SW480 (cell line): ENCODE measurements at regions not wholly inside any gene's neighbourhood (a gene's known extent, or its start where the extent isn't known, plus 50 kb on each side); places are given as distances from the start of the nearest gene placed in this dataset.
"Not testable (repeated sequence)": the region's sequence is repeated elsewhere in the genome, so short reads cannot be mapped to it uniquely, and the experiment has no call there.

Source experiments
- DNase-seq: peaks from one replicate; pipeline ENCODE4 v3.0.0-alpha.2; 2016; ENCODE audit warnings: low spot score

DNA sequence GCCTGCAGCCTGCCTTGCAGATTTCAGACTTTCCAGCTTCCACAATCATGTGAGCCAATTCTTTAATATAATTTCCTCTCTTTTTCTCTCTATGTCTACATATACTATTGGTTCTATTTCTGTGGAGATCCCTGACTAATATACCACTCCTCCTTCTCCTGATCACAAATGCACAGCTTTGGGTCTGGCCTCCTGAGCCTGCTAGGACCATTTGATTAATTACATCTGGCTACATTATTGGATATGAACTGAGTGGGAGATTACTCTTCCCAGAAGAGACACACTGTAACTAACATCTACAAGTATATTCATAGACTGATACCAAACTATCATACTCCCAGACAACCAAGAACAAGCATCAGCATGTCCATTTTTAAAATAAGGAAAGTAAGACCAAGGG is 188.9 kb upstream of the LMCD1 start:
- DNase-seq = no peak

GRCh38 chr3:8313560-8314267 is 187.9 kb upstream of the LMCD1 start:
- no peak for DNase-seq

DNA sequence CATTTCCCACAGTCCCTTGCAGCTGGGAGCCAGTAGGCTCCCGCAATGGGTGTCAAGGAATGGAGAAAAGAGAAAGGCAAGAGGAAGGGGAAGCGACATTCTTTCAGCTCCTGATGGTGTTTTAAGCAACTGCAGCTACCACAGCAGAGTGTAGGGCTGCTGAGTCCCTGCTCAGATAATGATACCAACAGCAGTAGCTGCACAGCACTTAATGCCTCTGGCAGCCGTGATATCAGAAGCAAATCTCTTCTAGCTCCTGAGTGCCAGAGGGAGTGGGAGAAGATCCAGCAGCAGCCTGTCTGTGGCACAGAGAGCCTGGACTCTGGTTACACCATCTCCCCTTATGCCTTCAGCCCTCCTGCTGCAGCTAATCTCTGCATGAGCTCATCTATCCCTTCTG is 186.1 kb upstream of the LMCD1 start:
- not testable (repeated sequence) for DNase-seq

DNA sequence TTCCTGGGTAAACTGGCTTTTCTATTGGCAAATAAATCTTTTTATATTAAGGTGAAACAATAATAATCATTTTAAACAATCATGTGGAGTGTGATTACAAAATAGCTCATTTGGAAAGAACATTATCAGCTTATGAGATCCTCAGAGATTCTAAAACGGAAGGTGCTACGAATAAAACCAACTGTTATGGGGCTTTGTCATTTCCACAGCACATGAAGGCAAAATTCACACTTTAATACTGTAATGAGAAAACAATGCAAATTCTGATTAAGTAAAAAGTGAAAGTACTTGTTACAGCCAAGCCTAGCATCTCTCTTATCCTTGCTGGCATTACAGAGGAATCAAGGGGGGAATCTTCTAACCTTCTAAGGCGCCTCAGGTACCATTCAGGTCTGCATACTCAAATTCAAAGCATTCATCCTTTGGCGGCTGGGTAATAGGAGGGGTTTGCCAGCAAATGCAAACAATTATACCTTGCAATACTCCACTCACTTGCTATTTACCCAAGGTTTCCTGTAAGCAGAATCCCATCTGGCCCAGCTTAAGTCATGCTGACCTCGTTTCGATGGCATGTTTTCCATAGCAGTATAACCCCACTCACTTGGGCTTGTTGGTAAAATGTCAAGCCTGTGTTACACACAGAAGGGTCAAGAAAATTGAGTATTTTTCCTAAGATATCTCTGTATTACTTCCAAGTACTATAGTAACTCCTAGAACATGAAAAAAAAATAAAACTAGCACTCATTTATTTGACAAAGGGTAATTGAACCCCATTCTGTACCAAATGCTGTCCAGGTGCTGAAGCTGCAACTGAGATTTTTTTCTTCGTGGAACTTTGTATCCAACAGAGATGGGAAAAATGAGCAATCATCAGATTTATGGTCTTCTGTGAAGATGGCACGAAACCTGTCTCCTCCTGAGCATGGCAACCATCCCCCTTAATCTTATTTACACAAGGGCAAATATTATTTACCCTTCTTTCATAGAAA is 183.7 kb upstream of the LMCD1 start:
- DNase-seq = no peak

DNA sequence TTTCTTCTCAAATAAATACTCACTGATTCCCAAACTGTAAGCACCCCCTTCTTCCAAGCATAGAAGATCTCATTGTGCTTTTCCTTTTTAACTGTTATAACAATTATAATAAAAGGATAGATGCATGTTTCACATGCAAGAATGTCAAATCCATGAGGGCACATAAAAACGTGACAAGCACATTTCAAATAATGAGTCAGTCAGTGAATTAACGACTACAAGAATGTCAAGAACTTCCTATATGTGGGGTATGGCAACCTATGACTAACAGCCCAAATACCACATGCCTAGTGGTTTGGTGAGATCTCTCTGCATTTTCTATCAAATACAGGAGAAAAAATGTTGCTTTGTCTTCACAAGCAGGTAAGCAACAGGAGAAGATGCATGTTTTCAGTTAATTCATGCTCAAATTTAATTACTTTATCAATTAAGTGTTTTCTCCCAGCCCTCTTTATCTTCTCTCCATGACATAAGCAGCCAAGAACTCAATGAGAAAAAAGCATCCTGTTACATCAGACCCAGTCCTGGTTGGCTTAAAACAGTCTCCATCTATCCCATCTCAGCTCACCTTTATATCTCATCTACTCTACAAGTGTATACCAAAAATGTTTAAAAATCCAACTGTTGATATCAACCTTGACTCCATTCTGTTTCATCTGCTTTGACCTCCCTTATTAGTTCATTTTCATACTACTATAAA is 181.5 kb upstream of the LMCD1 start:
- DNase-seq = peak; percentile 71

GRCh38 chr3:8320711-8321458 is 180.7 kb upstream of the LMCD1 start:
- no peak for DNase-seq

- peak; percentile 28 for DNase-seq
Measured at GRCh38 chr3:8324747-8325146, 176.9 kb upstream of the LMCD1 start.

DNA sequence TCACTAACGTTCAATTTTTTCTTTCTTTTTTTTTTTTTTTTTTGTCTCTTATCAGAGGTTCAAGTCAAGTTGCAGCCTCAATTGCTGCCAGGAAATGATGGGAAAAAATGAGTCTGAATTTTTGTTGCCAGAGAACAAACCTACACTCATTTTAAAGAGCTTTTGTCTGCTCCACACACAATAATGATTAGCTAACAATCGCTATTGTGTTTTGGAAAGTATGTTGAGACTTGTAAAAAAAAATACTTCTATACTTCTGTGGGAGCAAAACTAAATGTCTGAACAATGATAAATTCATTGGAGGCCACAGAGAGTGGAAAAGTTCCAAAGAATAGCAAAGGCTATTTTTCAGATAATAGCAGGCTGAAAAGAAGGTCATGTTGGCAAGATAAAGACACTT is 176.3 kb upstream of the LMCD1 start:
- no peak for DNase-seq

- not testable (repeated sequence) for DNase-seq
Measured at GRCh38 chr3:8325833-8326232, 175.8 kb upstream of the LMCD1 start.

- DNase-seq = no peak
Measured at GRCh38 chr3:8327739-8328138, 173.9 kb upstream of the LMCD1 start.

GRCh38 chr3:8328967-8329366 is 172.7 kb upstream of the LMCD1 start:
- no peak for DNase-seq

- no peak for DNase-seq
Measured at GRCh38 chr3:8329598-8329997, 172.0 kb upstream of the LMCD1 start.

DNA sequence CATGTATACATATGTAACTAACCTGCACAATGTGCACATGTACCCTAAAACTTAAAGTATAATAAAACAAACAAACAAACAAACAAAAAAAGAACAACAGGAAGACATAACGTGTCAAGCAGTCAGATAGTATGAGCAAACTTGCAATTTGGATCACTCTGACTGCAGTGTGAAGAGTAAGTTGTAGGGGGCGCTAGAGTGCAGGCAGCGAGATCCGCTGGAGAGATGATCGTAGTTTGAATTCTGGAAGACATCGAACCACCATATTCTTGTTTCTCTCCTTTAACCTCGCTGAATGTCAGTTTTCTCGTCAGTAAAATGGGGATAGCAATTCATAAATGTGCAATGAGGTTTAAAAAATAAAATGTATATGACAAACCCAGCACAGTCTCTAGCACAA is 165.2 kb upstream of the LMCD1 start:
- no peak for DNase-seq

- no peak for DNase-seq
Measured at GRCh38 chr3:8338424-8338823, 163.2 kb upstream of the LMCD1 start.

DNA sequence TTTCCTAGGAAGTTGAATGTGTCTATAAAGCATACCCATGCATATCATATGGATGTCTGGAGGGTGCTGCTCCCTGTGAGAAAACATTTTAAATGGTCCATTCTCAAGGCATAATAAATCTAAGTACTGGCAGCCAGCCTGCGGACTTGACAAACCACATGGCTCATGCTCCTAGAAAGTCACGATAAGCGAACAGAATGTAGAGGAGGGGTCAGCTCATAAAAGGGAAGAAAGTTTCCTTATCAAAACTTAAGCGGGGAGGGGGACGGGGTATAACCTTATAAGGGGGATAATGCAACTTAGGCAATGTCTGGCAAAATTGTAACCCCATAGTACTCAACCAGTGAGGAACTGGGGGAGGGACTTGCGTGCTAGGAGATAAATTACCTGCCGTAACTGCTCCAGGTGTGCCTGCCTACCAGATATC is 159.8 kb upstream of the LMCD1 start:
- no peak for DNase-seq

DNA sequence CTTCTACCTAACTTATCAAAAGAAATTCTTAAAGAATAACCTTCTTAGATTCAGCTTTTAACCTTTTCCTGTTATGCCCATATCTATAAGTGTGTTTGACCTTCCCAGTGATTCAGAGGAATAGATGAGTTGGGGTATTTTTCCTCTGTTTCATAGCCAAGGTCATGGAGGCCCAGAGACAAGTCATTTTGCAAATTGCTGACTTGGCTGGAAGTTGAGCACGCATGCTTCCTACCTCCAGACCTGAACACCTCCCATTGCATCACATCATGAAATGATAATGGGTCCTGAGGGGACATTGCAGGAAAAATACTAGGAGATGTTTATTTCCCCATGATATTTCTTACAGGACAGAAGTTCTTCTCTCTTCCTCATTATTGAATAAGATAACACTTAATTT is 158.6 kb upstream of the LMCD1 start:
- DNase-seq = no peak

- DNase-seq = peak; percentile 5
Measured at GRCh38 chr3:8345398-8345797, 156.2 kb upstream of the LMCD1 start.

DNA sequence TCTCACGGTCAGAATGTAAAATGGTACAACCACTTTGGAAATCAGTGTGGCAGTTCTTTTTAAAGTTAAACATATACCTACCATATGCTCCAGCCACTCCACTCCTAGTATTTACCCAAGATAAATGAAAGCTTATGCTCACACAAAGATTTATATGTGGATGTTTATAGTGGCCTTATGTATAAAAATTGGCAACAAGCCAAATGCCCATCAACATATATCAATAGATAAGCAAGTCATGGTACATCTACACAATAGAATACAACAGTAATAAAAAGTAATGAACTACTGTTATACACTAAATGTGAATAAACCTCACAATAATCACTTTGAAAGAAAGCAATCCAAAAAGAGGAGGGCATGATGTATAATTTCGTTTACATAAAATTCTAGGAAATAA is 153.5 kb upstream of the LMCD1 start:
- DNase-seq = no peak

DNA sequence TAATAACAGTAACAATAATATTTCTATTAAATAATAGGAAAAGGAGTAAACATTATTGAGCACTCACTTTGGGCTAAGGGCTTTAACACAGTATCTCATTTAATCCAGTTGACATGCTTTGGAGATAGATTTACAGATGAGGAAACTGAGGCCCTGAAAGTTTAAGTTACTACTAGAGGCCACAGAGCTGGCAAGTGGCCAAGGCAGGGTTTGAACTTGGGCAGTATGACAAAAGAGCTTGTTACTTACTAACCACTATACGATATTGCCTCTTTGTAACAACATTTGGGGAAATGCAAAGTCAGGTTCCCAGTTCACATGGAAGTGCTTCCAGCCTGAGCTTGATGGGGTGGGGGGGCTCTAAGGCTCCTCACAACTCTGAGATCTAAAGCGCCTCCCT is 149.1 kb upstream of the LMCD1 start:
- no peak for DNase-seq

- no peak for DNase-seq
Measured at GRCh38 chr3:8353364-8353763, 148.3 kb upstream of the LMCD1 start.

DNA sequence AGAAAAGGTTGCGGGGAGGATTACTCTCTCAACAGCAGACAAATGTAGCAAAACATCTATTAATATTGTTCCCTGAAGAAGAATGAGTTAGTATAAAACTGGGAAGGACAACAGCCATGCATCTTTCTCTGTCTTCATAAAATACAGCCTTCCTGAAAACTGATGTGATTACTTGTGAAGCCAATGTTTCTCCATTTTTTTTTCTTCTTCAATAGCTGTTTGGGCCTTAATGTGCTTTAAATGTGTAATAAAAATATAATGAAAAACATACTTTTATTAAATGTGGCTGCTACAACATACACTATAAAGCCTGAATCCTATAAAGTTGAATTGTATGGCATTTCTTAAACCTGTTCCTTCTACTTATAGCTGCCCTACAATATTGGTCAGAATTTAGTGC is 146.3 kb upstream of the LMCD1 start:
- no peak for DNase-seq

DNA sequence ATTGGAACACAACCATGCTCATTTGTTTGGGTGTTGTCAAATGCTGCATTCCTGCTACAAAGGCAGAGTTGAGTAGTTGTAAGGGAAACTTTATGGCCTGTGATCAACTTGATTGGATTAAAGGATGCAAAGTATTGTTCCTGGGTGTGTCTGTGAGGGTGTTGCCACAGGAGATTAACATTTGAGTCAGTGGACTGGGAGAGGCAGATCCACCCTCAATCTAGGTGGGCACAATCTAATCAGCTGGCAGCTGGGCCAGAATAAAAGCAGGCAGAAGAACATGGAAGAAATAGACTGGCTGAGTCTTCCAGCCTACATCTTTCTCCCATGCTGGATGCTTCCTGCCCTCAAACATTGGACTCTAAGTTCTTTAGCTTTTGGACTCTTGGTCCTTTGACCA is 145.6 kb upstream of the LMCD1 start:
- DNase-seq = not testable (repeated sequence)
